GM12865 (cell line): ENCODE measurements at regions not wholly inside any gene's neighbourhood (a gene's known extent, or its start where the extent isn't known, plus 50 kb on each side); places are given as distances from the start of the nearest gene placed in this dataset.

Experiments used
- DNase-seq: peaks from one replicate; pipeline ENCODE4 v3.0.0; 2010; ENCODE audit warnings: low read depth
- H3K4me3 ChIP-seq: 2 replicates; pipeline ENCODE4 v1.5.1; 2011; ENCODE audit warnings: mild to moderate bottlenecking, low read depth, low read length, control low read depth
- CTCF ChIP-seq: IDR thresholded peaks from 2 replicates; pipeline ENCODE4 v1.5.1; 2011; ENCODE audit warnings: low read length, control low read depth, low read depth, inconsistent platforms; ENCODE audit not compliant: insufficient read depth; ENCODE audit errors: missing control alignments

DNA sequence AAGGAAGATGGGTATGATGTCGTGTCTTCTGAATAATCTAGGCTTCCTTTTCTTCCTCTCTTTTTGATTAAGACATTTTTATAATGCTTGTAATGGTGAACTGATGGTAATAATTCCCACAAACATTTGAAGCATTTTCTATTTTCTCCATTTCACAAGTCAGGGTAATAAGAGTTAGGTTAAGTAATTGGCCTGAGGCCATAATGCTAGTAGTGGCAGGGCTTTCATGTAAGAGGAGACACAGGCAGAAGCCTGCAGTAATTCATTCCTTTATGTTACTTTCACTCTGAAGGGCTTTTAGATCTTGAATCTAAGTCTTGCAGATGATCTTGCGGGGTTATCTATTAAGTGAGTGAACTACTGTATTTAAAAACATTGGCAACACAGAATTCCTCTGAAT is 374.9 kb downstream of the MAT2B start:
- no peak for TF ChIP-seq CTCF
- H3K4me3 ChIP-seq: no peak overlapping the region
- no peak for DNase-seq

- H3K4me3 ChIP-seq: no peak overlapping the region
- no peak for DNase-seq
- TF ChIP-seq CTCF: no peak
These were observed 379.7 kb downstream of the MAT2B start for GRCh38 chr5:163885117-163885516.

DNA sequence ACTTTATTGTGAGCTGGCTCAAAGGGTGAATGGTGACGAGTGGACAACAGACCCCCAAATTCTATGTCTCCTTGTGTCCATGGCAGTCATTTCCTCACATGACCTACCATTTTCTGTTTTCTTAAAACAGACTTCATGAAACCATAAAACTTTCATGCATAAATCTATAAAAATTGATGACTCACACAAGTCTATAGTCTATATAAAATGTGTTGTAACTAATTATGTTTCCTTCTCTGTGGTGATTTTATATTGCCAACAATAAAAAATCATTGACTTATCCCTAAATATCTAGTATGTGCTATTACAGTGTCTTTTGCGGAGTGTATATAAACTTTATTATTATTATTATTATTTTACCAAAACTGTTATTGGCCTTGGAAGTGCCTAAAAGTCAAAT is 382.4 kb downstream of the MAT2B start:
- TF ChIP-seq CTCF: no peak
- DNase-seq: no peak
- H3K4me3 ChIP-seq: no peak overlapping the region

GRCh38 chr5:163888366-163888765 is 382.9 kb downstream of the MAT2B start:
- no peak for DNase-seq
- TF ChIP-seq CTCF: no peak

DNA sequence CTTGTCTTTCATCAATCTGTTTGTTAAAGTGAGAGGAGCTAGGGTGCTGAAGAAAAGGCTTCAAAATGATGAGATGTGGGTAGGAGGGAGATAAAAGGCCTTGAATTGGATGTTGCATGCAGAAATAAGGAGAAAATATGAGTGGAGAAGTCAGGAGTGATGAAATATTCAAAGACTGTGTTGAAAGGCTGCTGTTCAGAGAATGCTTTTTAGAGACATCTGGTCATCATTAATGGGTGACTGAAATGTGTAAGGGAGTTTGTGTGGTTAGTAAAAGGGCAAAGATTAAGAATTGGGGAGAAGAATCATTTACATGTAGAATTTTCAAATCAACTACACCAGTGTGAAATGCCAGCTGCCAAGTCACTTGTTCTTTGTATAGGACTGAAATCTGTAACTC is 383.9 kb downstream of the MAT2B start:
- no peak for DNase-seq
- no peak overlapping the region for H3K4me3 ChIP-seq
- no peak for TF ChIP-seq CTCF

More at GRCh38 chr5:163888366-163888765, 382.9 kb downstream of the MAT2B start:
- H3K4me3 ChIP-seq: no peak overlapping the region

GRCh38 chr5:163890261-163890660 is 384.8 kb downstream of the MAT2B start:
- no peak for DNase-seq
- no peak overlapping the region for H3K4me3 ChIP-seq
- TF ChIP-seq CTCF: no peak

GRCh38 chr5:163893281-163893680 is 387.9 kb downstream of the MAT2B start:
- DNase-seq: no peak
- H3K4me3 ChIP-seq: no peak overlapping the region
- TF ChIP-seq CTCF: no peak
